HCT116 (cell line): ENCODE measurements at regions not wholly inside any gene's neighbourhood (a gene's known extent, or its start where the extent isn't known, plus 50 kb on each side); places are given as distances from the start of the nearest gene placed in this dataset.

Source experiments
- EZH2phosphoT487 ChIP-seq: fragments of 200-600 bp; IDR thresholded peaks from 2 replicates; pipeline ENCODE4 v1.6.1; 2018; ENCODE audit warnings: antibody characterized with exemption, borderline replicate concordance
- POLR2AphosphoS5 ChIP-seq: IDR thresholded peaks from 2 replicates; pipeline ENCODE4 v1.6.1; 2011; ENCODE audit warnings: mild to moderate bottlenecking, low read depth, low read length, moderate library complexity
- YY1 ChIP-seq: IDR thresholded peaks from 2 replicates; pipeline ENCODE4 v1.6.1; 2011; ENCODE audit warnings: low read length, low read depth, moderate library complexity, mild to moderate bottlenecking; ENCODE audit not compliant: insufficient replicate concordance; ENCODE audit errors: extremely low read depth
- TF ChIP-seq, protein P1 (sequence below), 3 experiments: fragments of 200-600 bp in 1 of 3; sonication (generic) in 1 of 3; IDR thresholded peaks in 2 of 3; conservative IDR thresholded peaks in 1 of 3; 2 replicates each; pipeline ENCODE4 v1.5.1; 2012 to 2017; ENCODE audit warnings: low read depth in 2 of 3, low read length in 2 of 3, antibody characterized with exemption in 1 of 3, borderline replicate concordance in 1 of 3, control low read depth in 1 of 3, mild to moderate bottlenecking in 1 of 3, mixed read lengths in 1 of 3, mixed run types in 1 of 3, moderate library complexity in 1 of 3; ENCODE audit not compliant: insufficient read depth in 1 of 3

GRCh38 chr4:9691238-9692065 is 90.0 kb upstream of the DRD5 start:
- TF ChIP-seq, protein P1, sequence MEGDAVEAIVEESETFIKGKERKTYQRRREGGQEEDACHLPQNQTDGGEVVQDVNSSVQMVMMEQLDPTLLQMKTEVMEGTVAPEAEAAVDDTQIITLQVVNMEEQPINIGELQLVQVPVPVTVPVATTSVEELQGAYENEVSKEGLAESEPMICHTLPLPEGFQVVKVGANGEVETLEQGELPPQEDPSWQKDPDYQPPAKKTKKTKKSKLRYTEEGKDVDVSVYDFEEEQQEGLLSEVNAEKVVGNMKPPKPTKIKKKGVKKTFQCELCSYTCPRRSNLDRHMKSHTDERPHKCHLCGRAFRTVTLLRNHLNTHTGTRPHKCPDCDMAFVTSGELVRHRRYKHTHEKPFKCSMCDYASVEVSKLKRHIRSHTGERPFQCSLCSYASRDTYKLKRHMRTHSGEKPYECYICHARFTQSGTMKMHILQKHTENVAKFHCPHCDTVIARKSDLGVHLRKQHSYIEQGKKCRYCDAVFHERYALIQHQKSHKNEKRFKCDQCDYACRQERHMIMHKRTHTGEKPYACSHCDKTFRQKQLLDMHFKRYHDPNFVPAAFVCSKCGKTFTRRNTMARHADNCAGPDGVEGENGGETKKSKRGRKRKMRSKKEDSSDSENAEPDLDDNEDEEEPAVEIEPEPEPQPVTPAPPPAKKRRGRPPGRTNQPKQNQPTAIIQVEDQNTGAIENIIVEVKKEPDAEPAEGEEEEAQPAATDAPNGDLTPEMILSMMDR (IDR thresholded peaks at IDR 0.05 in 2 of 3, conservative IDR thresholded peaks at IDR 0.05 in 1 of 3; ENCODE audit: borderline replicate concordance in 1 of 3, insufficient read depth in 1 of 3, low read depth in 2 of 3, low read length in 2 of 3) = no peak
- TF ChIP-seq POLR2AphosphoS5 = no peak
- TF ChIP-seq YY1 = no peak
- TF ChIP-seq EZH2phosphoT487 = no peak
